IMR-90 (cell line): ENCODE measurements at regions not wholly inside any gene's neighbourhood (a gene's known extent, or its start where the extent isn't known, plus 50 kb on each side); places are given as distances from the start of the nearest gene placed in this dataset.

Experiments used
- ATAC-seq: fragments of 200-7000 bp; cut with Tn5 transposase; 2 replicates; pipeline ENCODE4 v1.9.1; 2020; ENCODE audit warnings: low read depth, mild to moderate bottlenecking, moderate library complexity
- BruUV-seq: library from RNA; stranded (reverse); fragments of 400-500 nt; replicated peaks from 2 replicates; lab custom pipeline; 2021; lab: Mats Ljungman, UMichigan
- CTCF ChIA-PET: fragments of 300-600 bp; formaldehyde crosslinking; extraction: SDS; loops from one replicate; lab custom pipeline; 2021; ENCODE audit warnings: antibody characterized with exemption; lab: Yijun Ruan, JAX
- POLR2A ChIA-PET: fragments of 300-600 bp; sonication (Branson Sonifier 250); formaldehyde crosslinking; loops from one replicate; lab custom pipeline; 2022; ENCODE audit warnings: antibody characterized with exemption; ENCODE audit not compliant: unreplicated experiment; lab: Charles Lee
- DNase-seq: peaks from one replicate; pipeline ENCODE4 v3.0.0; 2013
- H2AFZ ChIP-seq: replicated peaks from 2 replicates; pipeline ENCODE3; 2013; ENCODE audit warnings: low read length, mild to moderate bottlenecking; ENCODE audit not compliant: poor library complexity
- H2AK5ac ChIP-seq: 2 replicates; pipeline ENCODE4 v1.6.1; 2013; ENCODE audit warnings: low read depth, low read length, inconsistent platforms
- H2AK9ac ChIP-seq: replicated peaks from 2 replicates; pipeline ENCODE3; 2013; ENCODE audit warnings: mild to moderate bottlenecking, low read depth, low read length, moderate library complexity; ENCODE audit not compliant: poor library complexity
- H2BK120ac ChIP-seq: 2 replicates; pipeline ENCODE4 v1.6.1; 2013; ENCODE audit warnings: low read depth, low read length, inconsistent platforms
- H2BK15ac ChIP-seq: 3 replicates; pipeline ENCODE4 v1.6.1; 2013; ENCODE audit warnings: low read depth, low read length, inconsistent platforms
- H2BK20ac ChIP-seq: 2 replicates; pipeline ENCODE4 v1.6.1; 2013; ENCODE audit warnings: low read depth, mild to moderate bottlenecking, inconsistent platforms, low read length, moderate library complexity
- H2BK5ac ChIP-seq: 2 replicates; pipeline ENCODE4 v1.6.1; 2013; ENCODE audit warnings: mild to moderate bottlenecking, low read depth, low read length, inconsistent platforms; ENCODE audit not compliant: poor library complexity, severe bottlenecking
- H3K14ac ChIP-seq: replicated peaks from 2 replicates; pipeline ENCODE4 v1.6.1; 2013; ENCODE audit warnings: low read depth, low read length, inconsistent platforms
- H3K18ac ChIP-seq: 2 replicates; pipeline ENCODE4 v1.6.1; 2013; ENCODE audit warnings: low read depth, low read length, control low read depth
- H3K23ac ChIP-seq: 2 replicates; pipeline ENCODE4 v1.6.1; 2013; ENCODE audit warnings: low read depth, low read length, inconsistent platforms
- H3K27ac ChIP-seq: 2 replicates; pipeline ENCODE4 v1.5.1; 2013; ENCODE audit warnings: mild to moderate bottlenecking, control low read depth, low read length; ENCODE audit not compliant: insufficient read depth
- H3K27me3 ChIP-seq: 2 replicates; pipeline ENCODE4 v1.6.1; 2013; ENCODE audit warnings: low read length; ENCODE audit not compliant: control insufficient read depth, insufficient read depth
- H3K36me3 ChIP-seq: 2 replicates; pipeline ENCODE4 v1.6.1; 2013; ENCODE audit warnings: low read length, mixed read lengths; ENCODE audit not compliant: control insufficient read depth, insufficient read depth
- H3K4ac ChIP-seq: 2 replicates; pipeline ENCODE4 v1.6.1; 2013; ENCODE audit warnings: low read depth, low read length, inconsistent platforms
- H3K4me1 ChIP-seq: 2 replicates; pipeline ENCODE4 v1.6.1; 2013; ENCODE audit warnings: low read length, mixed read lengths; ENCODE audit not compliant: control insufficient read depth, insufficient read depth
- H3K4me2 ChIP-seq: 2 replicates; pipeline ENCODE4 v1.6.1; 2013; ENCODE audit warnings: low read depth, mild to moderate bottlenecking, control low read depth, low read length, moderate library complexity
- H3K4me3 ChIP-seq: 2 replicates; pipeline ENCODE4 v1.5.1; 2013; ENCODE audit warnings: low read depth, mild to moderate bottlenecking, control low read depth, low read length, moderate library complexity; ENCODE audit not compliant: insufficient read depth
- H3K56ac ChIP-seq: 2 replicates; pipeline ENCODE4 v1.6.1; 2013; ENCODE audit warnings: low read length, inconsistent platforms; ENCODE audit not compliant: insufficient read depth; ENCODE audit errors: extremely low read depth
- H3K79me1 ChIP-seq, 2 experiments: 2 replicates each; pipeline ENCODE4 v1.6.1; 2013; ENCODE audit warnings: low read length in 2 of 2, inconsistent platforms in 1 of 2, low read depth in 1 of 2
- H3K9ac ChIP-seq: 2 replicates; pipeline ENCODE4 v1.6.1; 2013; ENCODE audit warnings: low read depth, low read length, control low read depth
- H3K9me1 ChIP-seq: 2 replicates; pipeline ENCODE4 v1.6.1; 2013; ENCODE audit warnings: low read length, inconsistent platforms; ENCODE audit not compliant: insufficient read depth
- H3K9me3 ChIP-seq: 2 replicates; pipeline ENCODE4 v1.6.1; 2013; ENCODE audit warnings: low read length; ENCODE audit not compliant: control insufficient read depth, insufficient read depth
- H4K20me1 ChIP-seq: 2 replicates; pipeline ENCODE4 v1.6.1; 2013; ENCODE audit warnings: low read length, inconsistent platforms; ENCODE audit not compliant: insufficient read depth
- H4K5ac ChIP-seq: 2 replicates; pipeline ENCODE4 v1.6.1; 2013; ENCODE audit warnings: mild to moderate bottlenecking, low read depth, low read length, control low read depth
- H4K8ac ChIP-seq, 2 experiments: 2 replicates each; pipeline ENCODE4 v1.6.1; 2013; ENCODE audit warnings: low read depth in 2 of 2, low read length in 2 of 2, control low read depth in 1 of 2, inconsistent platforms in 1 of 2
- H4K91ac ChIP-seq: 2 replicates; pipeline ENCODE4 v1.6.1; 2013; ENCODE audit warnings: low read depth, low read length, inconsistent platforms; ENCODE audit not compliant: insufficient read depth
- BHLHE40 ChIP-seq: fragments of 150-350 bp; IDR thresholded peaks from 2 replicates; pipeline ENCODE4 v1.6.1; 2016; ENCODE audit warnings: mild to moderate bottlenecking, low read depth, low read length
- MAFK ChIP-seq: IDR thresholded peaks from 2 replicates; pipeline ENCODE4 v1.6.1; 2012; ENCODE audit warnings: low read depth, low read length, improper control_type of control experiment
- MXI1 ChIP-seq: IDR thresholded peaks from 2 replicates; pipeline ENCODE4 v1.6.1; 2012; ENCODE audit warnings: low read depth, mild to moderate bottlenecking, low read length, moderate library complexity, borderline replicate concordance
- POLR2A ChIP-seq: IDR thresholded peaks from 2 replicates; pipeline ENCODE4 v1.6.1; 2012; ENCODE audit warnings: mild to moderate bottlenecking, low read depth, low read length
- RFX5 ChIP-seq: IDR thresholded peaks from 2 replicates; pipeline ENCODE4 v1.8.0; 2012; ENCODE audit warnings: low read depth, mild to moderate bottlenecking, low read length, moderate library complexity
- SMC3 ChIP-seq: fragments of 150-350 bp; IDR thresholded peaks from 2 replicates; pipeline ENCODE4 v1.6.1; 2016; ENCODE audit warnings: low read depth, mild to moderate bottlenecking, antibody characterized with exemption, low read length, moderate library complexity
- dilution Hi-C: fragments of 300-500 bp; cut with HindIII; formaldehyde crosslinking; loops from one replicate; pipeline ENCODE4 v1.14.3; 2018; ENCODE audit warnings: low sequenced_read_pairs; ENCODE audit not compliant: unreplicated experiment
- in situ Hi-C: fragments of 300-500 bp; cut with MboI; formaldehyde crosslinking; loops from 3 replicates; pipeline ENCODE4 v1.14.3; 2019; ENCODE audit warnings: low sequenced_read_pairs, inconsistent platforms, mixed read lengths
- intact Hi-C: fragments of 100-400 bp; cut with micrococcal nuclease; formaldehyde crosslinking; loops from 2 replicates; pipeline ENCODE4 v1.10.0; 2022
- TF ChIP-seq, protein P1 (sequence below): conservative IDR thresholded peaks from 2 replicates; pipeline ENCODE4 v1.5.1; 2012; ENCODE audit warnings: mild to moderate bottlenecking, low read depth, low read length, improper control_type of control experiment
- TF ChIP-seq, protein P2 (sequence below): fragments of 150-350 bp; IDR thresholded peaks from 2 replicates; pipeline ENCODE4 v1.6.1; 2016; ENCODE audit warnings: low read depth, mild to moderate bottlenecking, low read length, moderate library complexity, borderline replicate concordance

DNA sequence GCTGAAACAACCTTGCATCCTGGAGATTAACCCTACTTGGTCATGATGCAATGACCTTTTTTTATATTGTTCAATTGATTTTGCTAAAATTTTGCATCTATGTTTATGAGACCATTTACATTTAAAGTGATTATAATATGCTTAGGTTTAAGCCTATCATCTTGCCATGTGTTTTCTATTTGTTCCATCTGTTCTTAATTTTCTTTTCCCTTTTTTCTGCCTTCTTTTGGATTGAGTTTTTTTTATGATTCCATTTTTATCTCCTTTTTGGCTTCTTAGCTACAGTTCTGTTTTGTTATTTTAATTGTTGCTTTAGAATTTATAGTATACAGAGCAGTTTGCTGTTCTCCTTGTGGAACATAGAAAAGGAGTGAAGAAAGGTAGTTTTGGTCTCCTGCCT lies 385.1 kb upstream of the USP24 start:
- Histone ChIP-seq H2BK15ac (no peak overlapping the region), H4K91ac (no peak overlapping the region), H3K9me1 (no peaks in the 10 kb centered on the region), H3K18ac (peak overlapping the region; percentile 52; the same call in 1 of the 2 replicates), H2AFZ (no peak overlapping the region), H2BK120ac (no peak overlapping the region), H4K8ac (no peak overlapping the region), H3K4me3 (no peak overlapping the region), H3K9ac (peak overlapping the region; percentile 51; the same call in 1 of the 2 replicates), H3K14ac (no peak overlapping the region), H3K23ac (no peak overlapping the region), H4K5ac (peak overlapping the region; percentile 42; the same call in 1 of the 2 replicates), H3K9me3 (no peaks in the 10 kb centered on the region), H2BK5ac (no peak overlapping the region), H3K56ac (no peak overlapping the region), H3K4me2 (no peak overlapping the region), H3K27ac (peak overlapping the region; percentile 67; the same call in 1 of the 2 replicates), H3K4ac (no peak overlapping the region), H2AK5ac (no peak overlapping the region), H3K36me3 (no peaks in the 10 kb centered on the region), H2BK20ac (no peak overlapping the region), H4K20me1 (no peaks in the 10 kb centered on the region), H3K79me1 (no peaks in the 10 kb centered on the region), H2AK9ac (no peak overlapping the region), H3K27me3 (no peaks in the 10 kb centered on the region), H3K4me1 (no peaks in the 10 kb centered on the region; the same call in 1 of the 2 replicates)
- BruUV-seq: no TSS peak
- ATAC-seq: no peak
- TF ChIP-seq MXI1: no peak
- no peak for TF ChIP-seq SMC3
- TF ChIP-seq MAFK: no peak
- TF ChIP-seq BHLHE40: no peak
- TF ChIP-seq POLR2A: no peak
- TF ChIP-seq, protein P1, sequence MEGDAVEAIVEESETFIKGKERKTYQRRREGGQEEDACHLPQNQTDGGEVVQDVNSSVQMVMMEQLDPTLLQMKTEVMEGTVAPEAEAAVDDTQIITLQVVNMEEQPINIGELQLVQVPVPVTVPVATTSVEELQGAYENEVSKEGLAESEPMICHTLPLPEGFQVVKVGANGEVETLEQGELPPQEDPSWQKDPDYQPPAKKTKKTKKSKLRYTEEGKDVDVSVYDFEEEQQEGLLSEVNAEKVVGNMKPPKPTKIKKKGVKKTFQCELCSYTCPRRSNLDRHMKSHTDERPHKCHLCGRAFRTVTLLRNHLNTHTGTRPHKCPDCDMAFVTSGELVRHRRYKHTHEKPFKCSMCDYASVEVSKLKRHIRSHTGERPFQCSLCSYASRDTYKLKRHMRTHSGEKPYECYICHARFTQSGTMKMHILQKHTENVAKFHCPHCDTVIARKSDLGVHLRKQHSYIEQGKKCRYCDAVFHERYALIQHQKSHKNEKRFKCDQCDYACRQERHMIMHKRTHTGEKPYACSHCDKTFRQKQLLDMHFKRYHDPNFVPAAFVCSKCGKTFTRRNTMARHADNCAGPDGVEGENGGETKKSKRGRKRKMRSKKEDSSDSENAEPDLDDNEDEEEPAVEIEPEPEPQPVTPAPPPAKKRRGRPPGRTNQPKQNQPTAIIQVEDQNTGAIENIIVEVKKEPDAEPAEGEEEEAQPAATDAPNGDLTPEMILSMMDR: no peak
- TF ChIP-seq, protein P2, sequence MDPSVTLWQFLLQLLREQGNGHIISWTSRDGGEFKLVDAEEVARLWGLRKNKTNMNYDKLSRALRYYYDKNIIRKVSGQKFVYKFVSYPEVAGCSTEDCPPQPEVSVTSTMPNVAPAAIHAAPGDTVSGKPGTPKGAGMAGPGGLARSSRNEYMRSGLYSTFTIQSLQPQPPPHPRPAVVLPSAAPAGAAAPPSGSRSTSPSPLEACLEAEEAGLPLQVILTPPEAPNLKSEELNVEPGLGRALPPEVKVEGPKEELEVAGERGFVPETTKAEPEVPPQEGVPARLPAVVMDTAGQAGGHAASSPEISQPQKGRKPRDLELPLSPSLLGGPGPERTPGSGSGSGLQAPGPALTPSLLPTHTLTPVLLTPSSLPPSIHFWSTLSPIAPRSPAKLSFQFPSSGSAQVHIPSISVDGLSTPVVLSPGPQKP: no peak
- no peak for TF ChIP-seq RFX5
- in situ Hi-C loops: no loop called here
- DNase-seq: no peak
- CTCF ChIA-PET: interaction anchor here (1.1 kb wide), 1 partner anchor 11 kb away, joined by 4 read pairs; no protein-coding TSS in a partner anchor
- intact Hi-C loops: no loop called here
- POLR2A ChIA-PET: no interaction called here
- dilution Hi-C loops: no loop called here
